Heart right ventricle (tissue), 16 donors: ENCODE measurements at regions not wholly inside any gene's neighbourhood (a gene's known extent, or its start where the extent isn't known, plus 50 kb on each side); places are given as distances from the start of the nearest gene placed in this dataset.

ENCODE experiments used
- ATAC-seq, 8 donors: fragments of 200-7000 bp; cut with Tn5 transposase; one replicate each; pipeline ENCODE4 v1.9.1; 2020; ENCODE audit warnings: mild to moderate bottlenecking in 8 of 8, moderate library complexity in 8 of 8, moderate number of reproducible peaks in 1 of 8
- DNase-seq, 2 donors: peaks; one replicate each; pipeline ENCODE4 v3.0.0-alpha.2; 2020
- H3K27ac ChIP-seq, 10 donors: fragments of 200-600 bp; sonication (generic) in 2 of 10; one replicate each; pipeline versions ENCODE4 v1.5.0 to v1.8.0; 2020 to 2022; ENCODE audit warnings: mild to moderate bottlenecking in 3 of 10
- H3K27me3 ChIP-seq, 7 donors: fragments of 200-600 bp; one replicate each; pipeline ENCODE4 v1.8.0; 2021 to 2022; ENCODE audit warnings: mild to moderate bottlenecking in 2 of 7
- H3K36me3 ChIP-seq, 9 donors: fragments of 200-600 bp; sonication (generic) in 1 of 9; one replicate each; pipeline versions ENCODE4 v1.5.0 to v1.8.0; 2020 to 2022; ENCODE audit warnings: mild to moderate bottlenecking in 2 of 9
- H3K4me1 ChIP-seq, 9 donors: fragments of 200-600 bp; sonication (generic) in 1 of 9; one replicate each; pipeline versions ENCODE4 v1.5.0 to v1.8.0; 2020 to 2022; ENCODE audit warnings: mild to moderate bottlenecking in 4 of 9
- H3K4me3 ChIP-seq, 10 donors: fragments of 200-600 bp; sonication (generic) in 2 of 10; one replicate each; pipeline versions ENCODE4 v1.5.0 to v1.8.0; 2020 to 2022; ENCODE audit warnings: mild to moderate bottlenecking in 7 of 10, moderate library complexity in 2 of 10
- H3K9me3 ChIP-seq, 11 donors: fragments of 200-600 bp in 10 of 11; sonication (generic) in 2 of 11; one replicate each; pipeline versions ENCODE4 v1.5.0 to v1.8.0; 2013 to 2022; ENCODE audit warnings: mild to moderate bottlenecking in 2 of 11, control low read depth in 1 of 11, moderate library complexity in 1 of 11
- WGBS, 2 donors: extraction: QIAGEN DNeasy Blood & Tissue Kit; methylation state at CpG; one replicate each; pipeline ENCODE4 v1.1.7; 2013; ENCODE audit warnings: inconsistent platforms in 1 of 2; 5-methylcytosine and 5-hydroxymethylcytosine counted together
- intact Hi-C, 10 donors: fragments of 100-400 bp; cut with DNase I; formaldehyde crosslinking; loops; one replicate each; pipeline versions ENCODE4 v1.11.1 to v1.14.2; 2022
- TF ChIP-seq, protein P1 (sequence below), 9 donors: fragments of 200-600 bp; sonication (generic) in 2 of 9; IDR thresholded peaks; one replicate each; pipeline versions ENCODE4 v1.5.0 to v1.8.0; 2021 to 2022; ENCODE audit warnings: antibody characterized with exemption in 9 of 9, mild to moderate bottlenecking in 5 of 9, moderate library complexity in 1 of 9
- donor health status: Arrhythmogenic right ventricular cardiomyopathy.
- donor health status: ischemic (EF 13 %, LVEDD 7.1; RV severe dilation, severe dysfunction).
- donor health status: healthy with polysubstance abuse.
- donor health status: DM: no; HTN: yes; CAD: no.
- donor health status: DM: no; HTN: no; CAD: no.
- donor health status: ischemic (EF 25% LVEDD 6.9; RV normal size, moderate dysfunction).
- donor health status: ischemic (EF 25% LVEDD 5.7; RV mildly dilated, moderate dysfunction).
- donor health status: healthy.
- donor health status: DM: yes; HTN: yes; CAD: no.
- donor health status: Ischemic cardiomyopathy.
- donor health status: ischemic (EF 35%, LVEDD 5.7; RV mildly dilated, moderate dysfunction).
- donor health status: nonischemic (EF 11% LVEDD 7.7; RV severe dilation, severe dysfunction).
- donor health status: DM: yes; HTN: yes; CAD: no.
- donor health status: PGD.
- donor health status: ischemic (EF 29% LVEDD 5.4; RV normal size, mild dysfunction).
- donor health status: nonischemic (EF 23%, LVEDD 6.1; RV moderate dilation, normal function).

DNA sequence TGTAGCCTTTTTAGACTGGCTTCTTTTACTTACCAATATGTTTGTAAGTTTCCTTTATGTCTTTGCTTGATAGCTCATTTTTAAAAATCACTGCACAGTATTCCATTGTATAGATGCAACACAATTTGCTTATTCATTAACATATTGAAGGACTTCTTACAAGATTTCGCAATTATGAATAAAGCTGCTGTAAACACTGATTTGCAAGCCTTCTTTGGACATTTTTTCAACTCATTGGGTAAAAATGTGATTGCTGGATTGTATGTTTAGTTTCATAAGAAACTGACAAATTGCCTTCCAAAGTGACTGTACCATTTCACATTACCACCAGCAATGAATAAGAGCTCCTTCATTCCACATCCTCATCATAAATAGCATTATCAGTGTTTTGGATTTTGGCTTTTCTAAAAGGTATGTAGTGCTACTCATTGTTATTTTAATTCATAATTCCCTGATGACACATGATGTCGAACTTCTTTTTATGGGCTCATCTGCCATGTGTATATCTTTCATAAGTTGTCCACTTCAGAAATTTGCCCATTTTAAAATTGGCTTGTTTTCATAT, 80.7 kb downstream of the TFAP2B start:
- no peak overlapping the region for H3K4me3 ChIP-seq
- peaks cover 0 to 15% (median 0%) of the 10 kb centered on the region in 11 donors for H3K9me3 ChIP-seq
- H3K27me3 ChIP-seq: no peaks in the 10 kb centered on the region
- ATAC-seq: no peak
- DNase-seq: no peak
- no peak overlapping the region for H3K27ac ChIP-seq
- intact Hi-C loops: no loop called here
- TF ChIP-seq, protein P1, sequence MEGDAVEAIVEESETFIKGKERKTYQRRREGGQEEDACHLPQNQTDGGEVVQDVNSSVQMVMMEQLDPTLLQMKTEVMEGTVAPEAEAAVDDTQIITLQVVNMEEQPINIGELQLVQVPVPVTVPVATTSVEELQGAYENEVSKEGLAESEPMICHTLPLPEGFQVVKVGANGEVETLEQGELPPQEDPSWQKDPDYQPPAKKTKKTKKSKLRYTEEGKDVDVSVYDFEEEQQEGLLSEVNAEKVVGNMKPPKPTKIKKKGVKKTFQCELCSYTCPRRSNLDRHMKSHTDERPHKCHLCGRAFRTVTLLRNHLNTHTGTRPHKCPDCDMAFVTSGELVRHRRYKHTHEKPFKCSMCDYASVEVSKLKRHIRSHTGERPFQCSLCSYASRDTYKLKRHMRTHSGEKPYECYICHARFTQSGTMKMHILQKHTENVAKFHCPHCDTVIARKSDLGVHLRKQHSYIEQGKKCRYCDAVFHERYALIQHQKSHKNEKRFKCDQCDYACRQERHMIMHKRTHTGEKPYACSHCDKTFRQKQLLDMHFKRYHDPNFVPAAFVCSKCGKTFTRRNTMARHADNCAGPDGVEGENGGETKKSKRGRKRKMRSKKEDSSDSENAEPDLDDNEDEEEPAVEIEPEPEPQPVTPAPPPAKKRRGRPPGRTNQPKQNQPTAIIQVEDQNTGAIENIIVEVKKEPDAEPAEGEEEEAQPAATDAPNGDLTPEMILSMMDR (IDR thresholded peaks at IDR 0.05): no peak
- no peaks in the 10 kb centered on the region for H3K4me1 ChIP-seq
- H3K36me3 ChIP-seq: no peaks in the 10 kb centered on the region
- 80 to 91% methylated on average over 2 of the region's 2 CpGs for WGBS, 2 donors

DNA sequence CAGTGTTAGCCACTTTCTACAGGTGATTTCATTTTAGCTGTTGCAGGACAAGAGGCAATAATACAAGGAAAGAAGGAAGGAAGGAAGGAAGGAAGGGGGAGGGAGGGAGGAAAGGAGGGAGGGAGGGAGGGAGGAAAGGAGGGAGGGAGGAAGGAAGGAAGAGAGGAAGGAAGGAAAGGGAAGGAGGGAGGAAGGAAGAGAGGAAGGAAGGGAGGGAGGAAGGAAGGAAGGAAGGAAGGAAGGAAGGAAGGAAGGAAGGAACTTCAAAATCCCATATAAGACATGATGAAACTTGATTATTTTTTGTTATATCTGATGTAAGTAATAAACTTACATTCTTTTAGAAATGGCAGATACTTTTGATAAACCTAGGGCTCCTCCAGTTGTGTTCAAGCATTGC, 83.6 kb downstream of the TFAP2B start:
- H3K9me3 ChIP-seq: no peaks in the 10 kb centered on the region
- H3K4me3 ChIP-seq: no peak overlapping the region
- no peaks in the 10 kb centered on the region for H3K36me3 ChIP-seq
- H3K27ac ChIP-seq: no peak overlapping the region
- H3K4me1 ChIP-seq: no peaks in the 10 kb centered on the region
- ATAC-seq (no peak), DNase-seq (no peak)
- TF ChIP-seq, protein P1 (IDR thresholded peaks at IDR 0.05): no peak
- H3K27me3 ChIP-seq: no peaks in the 10 kb centered on the region
- intact Hi-C loops: loop anchor here in 1 of 10 donors (10.0 kb wide), 1 partner anchor 553 kb away; no protein-coding TSS in a partner anchor

DNA sequence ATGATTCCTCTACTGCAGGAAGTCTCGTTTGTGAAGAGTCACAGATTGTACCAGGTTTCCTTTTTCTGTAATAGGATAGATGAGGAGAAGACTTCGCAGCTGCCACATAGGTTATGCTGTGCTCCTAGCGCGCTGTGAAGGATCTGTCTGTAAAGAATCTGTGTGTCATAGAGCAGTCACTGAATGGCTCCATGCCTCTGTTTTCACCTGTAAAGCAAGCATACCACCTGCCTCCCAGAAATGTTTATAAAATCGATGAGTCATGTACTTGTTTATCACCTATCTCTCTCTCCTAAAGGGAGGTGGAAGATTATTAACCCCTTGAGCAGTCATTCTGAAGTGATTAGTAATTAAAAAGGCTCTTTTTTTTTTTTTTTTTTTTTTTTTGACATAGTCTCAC, 86.6 kb downstream of the TFAP2B start:
- no peak overlapping the region for H3K27ac ChIP-seq
- TF ChIP-seq, protein P1 (IDR thresholded peaks at IDR 0.05): no peak
- ATAC-seq (no peak), DNase-seq (no peak)
- no peaks in the 10 kb centered on the region for H3K27me3 ChIP-seq
- no peaks in the 10 kb centered on the region for H3K4me1 ChIP-seq
- WGBS, 2 donors: 72 to 74% methylated on average over 5 of the region's 5 CpGs
- no peak overlapping the region for H3K4me3 ChIP-seq
- intact Hi-C loops: loop anchor here in 1 of 10 donors (10.0 kb wide), 1 partner anchor 550 kb away; no protein-coding TSS in a partner anchor
- no peaks in the 10 kb centered on the region for H3K9me3 ChIP-seq
- no peaks in the 10 kb centered on the region for H3K36me3 ChIP-seq

DNA sequence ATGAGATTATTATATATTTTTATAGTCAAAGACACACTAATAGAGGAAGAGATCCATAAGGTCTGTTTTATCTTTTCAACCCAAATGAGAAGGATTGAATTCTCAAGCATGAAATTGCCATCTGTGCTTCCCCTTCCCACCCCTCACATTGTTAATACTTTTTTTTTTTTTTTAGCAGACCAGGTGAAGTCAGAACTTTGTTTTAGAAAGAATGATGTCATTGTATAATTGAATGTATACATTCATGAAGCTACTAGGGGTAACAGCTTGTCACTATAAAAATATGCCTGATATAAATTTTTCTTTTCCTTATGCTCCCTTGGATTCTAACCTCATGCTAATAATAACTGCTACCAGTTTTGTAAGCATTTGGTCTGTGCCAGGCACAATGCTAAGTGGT, 88.9 kb downstream of the TFAP2B start:
- DNase-seq: no peak
- intact Hi-C loops: loop anchor here in 1 of 10 donors (10.0 kb wide), 1 partner anchor 547 kb away; no protein-coding TSS in a partner anchor
- Histone ChIP-seq H3K4me3 (no peak overlapping the region), H3K4me1 (no peaks in the 10 kb centered on the region), H3K27me3 (no peaks in the 10 kb centered on the region), H3K9me3 (peaks cover 0 to 4% (median 0%) of the 10 kb centered on the region in 11 donors), H3K36me3 (no peaks in the 10 kb centered on the region), H3K27ac (no peak overlapping the region)
- TF ChIP-seq, protein P1 (IDR thresholded peaks at IDR 0.05): no peak
- no peak for ATAC-seq
